ENCODE measurements at regions not wholly inside any gene's neighbourhood (a gene's known extent, or its start where the extent isn't known, plus 50 kb on each side); places are given as distances from the start of the nearest gene placed in this dataset.

- peak; percentile 90 to 98 (median 94) for TF ChIP-seq CTCF (IDR thresholded peaks at IDR 0.05)
- no peak for TF ChIP-seq POLR2A (IDR thresholded peaks at IDR 0.05)
These were observed 51.2 kb upstream of the GGTA1 start for GRCh38 chr9:121550569-121551512.
